LNCaP clone FGC (cell line): ENCODE measurements at regions not wholly inside any gene's neighbourhood (a gene's known extent, or its start where the extent isn't known, plus 50 kb on each side); places are given as distances from the start of the nearest gene placed in this dataset.
A peak's percentile ranks its signal among the peaks of the same experiment; 100 is the strongest.

Experiments
- DNase-seq: peaks from one replicate; pipeline ENCODE4 v3.0.0-alpha.2; 2011; ENCODE audit warnings: low read depth
- H3K4me3 ChIP-seq: 2 replicates; pipeline ENCODE4 v1.5.1; 2011; ENCODE audit warnings: mild to moderate bottlenecking, low read depth, low read length, control low read depth
- CTCF ChIP-seq: IDR thresholded peaks from 2 replicates; pipeline ENCODE4 v1.5.1; 2012; ENCODE audit warnings: mild to moderate bottlenecking; ENCODE audit not compliant: control insufficient read depth, insufficient read depth; ENCODE audit errors: extremely low read depth

DNA sequence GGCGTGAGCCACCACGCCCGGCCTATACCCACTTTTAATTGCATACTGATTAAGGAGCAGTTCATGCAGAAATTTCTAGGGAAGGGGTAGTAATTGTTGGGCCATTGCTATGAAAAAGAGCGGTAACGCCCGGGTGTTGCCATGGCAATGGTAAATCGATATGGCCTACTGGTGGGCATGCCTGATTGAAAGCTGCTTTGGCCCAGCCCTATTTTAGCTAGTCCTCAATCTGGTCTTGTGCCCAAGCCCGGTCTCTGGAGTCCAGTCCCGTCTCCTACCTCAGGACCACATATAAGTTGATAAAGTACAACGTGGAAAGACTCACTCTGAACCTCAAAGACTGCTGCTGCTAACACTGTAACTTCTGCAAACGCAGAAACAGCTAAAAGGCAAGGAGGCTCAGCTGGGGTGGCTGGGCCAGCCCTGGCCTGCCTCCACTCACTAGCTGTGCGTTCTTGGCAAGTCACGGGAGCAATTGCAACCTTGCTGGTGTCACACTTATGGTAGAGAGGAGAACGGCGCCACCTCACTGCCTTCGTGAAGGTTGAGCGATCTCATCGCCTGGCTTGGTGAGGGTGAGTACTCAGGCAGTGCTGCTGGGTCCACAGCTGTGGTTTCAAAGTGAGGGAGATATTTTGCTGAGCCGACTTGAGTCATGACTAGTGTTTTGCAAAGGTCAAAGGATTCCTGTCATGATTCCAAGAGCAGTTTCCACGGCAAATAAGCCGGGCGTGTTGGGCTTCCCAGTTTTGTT is 57.0 kb upstream of the GRPEL1 start:
- DNase-seq, result peak; percentile 50
- no peak overlapping the region for H3K4me3 ChIP-seq
- no peak for TF ChIP-seq CTCF

GRCh38 chr4:7121866-7122653 is 54.2 kb upstream of the GRPEL1 start:
- no peak overlapping the region for H3K4me3 ChIP-seq
- no peak for DNase-seq
- no peak for TF ChIP-seq CTCF

DNA sequence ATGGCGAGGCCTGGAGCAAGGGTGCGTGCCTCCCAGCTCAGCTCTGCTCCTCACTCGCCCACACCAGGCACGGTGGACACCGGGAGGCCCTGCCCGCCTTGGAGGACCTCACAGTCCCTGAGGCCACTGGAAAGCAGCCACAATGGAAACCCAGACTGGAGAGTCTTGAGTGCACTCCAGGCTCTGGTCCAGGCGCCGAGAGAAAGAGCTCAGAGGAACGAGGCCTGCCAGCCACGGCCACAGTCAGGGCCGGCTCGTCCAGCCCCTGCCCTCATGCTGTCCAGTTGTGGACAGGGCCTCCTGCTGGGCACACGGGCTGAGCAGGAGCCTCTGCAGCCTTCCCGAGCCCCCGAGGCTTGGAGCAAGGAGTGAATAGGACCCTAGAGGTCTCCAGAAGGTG is 53.3 kb upstream of the GRPEL1 start:
- H3K4me3 ChIP-seq, result no peak overlapping the region
- no peak for DNase-seq
- TF ChIP-seq CTCF, result no peak

- no peak for TF ChIP-seq CTCF
- H3K4me3 ChIP-seq, result no peak overlapping the region
- no peak for DNase-seq
Measured at GRCh38 chr4:7120341-7120740, 52.5 kb upstream of the GRPEL1 start.

- no peak for TF ChIP-seq CTCF
- no peak for DNase-seq
- no peak overlapping the region for H3K4me3 ChIP-seq
Measured at GRCh38 chr4:7118013-7118832, 50.4 kb upstream of the GRPEL1 start.
